ENCODE measurements at regions not wholly inside any gene's neighbourhood (a gene's known extent, or its start where the extent isn't known, plus 50 kb on each side); places are given as distances from the start of the nearest gene placed in this dataset.
"Not testable (repeated sequence)": the region's sequence is repeated elsewhere in the genome, so short reads cannot be mapped to it uniquely, and the experiment has no call there.

DNA sequence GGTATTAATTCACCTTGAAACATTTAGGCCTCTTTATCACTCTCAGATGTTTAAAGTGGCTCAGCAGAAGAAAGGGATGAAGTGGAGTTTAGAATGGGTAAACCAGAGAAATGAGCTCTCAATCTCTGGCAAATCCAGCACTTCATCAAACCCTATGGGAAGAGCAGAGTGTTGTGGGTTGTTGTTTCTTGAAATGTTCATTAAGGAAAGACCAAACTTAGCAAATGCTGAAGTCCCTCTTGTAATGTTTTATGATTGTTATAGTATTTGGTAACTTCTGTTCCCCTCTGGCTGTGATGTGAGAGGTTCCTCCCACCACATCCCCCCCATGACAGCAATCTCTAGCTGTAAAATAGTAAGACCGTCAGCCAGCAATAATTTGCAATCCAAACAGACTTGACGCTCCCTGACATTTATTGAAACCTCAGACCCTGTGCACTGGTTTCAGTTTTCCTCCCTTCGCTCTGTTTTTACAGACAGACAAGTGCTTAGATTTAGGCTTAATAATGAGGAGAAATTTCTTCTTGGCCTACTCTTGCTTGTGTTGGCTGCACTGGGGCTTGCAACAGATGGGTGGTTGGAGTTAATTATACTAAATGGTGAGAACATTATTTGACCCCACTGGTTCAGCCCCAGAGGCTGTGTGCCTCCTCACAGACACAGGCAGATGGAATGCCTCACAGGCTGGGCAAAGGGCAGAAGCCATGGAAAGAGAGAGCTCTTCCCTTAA lies 609.4 kb upstream of the SOX9 start:
- no peak overlapping the region for H3K4me3 ChIP-seq (ENCODE audit: low read depth, low read length)
- no peak for DNase-seq (ENCODE audit: low read depth)

DNA sequence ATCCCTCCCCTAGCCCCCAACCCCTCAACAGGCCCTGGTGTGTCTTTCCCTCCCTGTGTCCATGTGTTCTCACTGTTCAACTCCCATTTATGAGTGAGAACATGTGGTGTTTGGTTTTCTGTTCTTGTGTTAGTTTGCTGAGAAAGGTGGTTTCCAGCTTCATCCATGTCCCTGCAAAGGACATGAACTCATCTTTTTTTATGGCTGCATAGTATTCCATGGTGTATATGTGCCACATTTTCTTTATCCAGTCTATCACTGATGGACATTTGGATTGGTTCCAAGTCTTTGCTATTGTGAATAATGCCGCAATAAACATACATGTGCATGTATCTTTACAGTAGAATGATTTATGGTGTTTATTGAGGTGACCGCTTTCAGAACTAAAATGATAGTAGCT lies 607.1 kb upstream of the SOX9 start:
- not testable (repeated sequence) for DNase-seq (ENCODE audit: low read depth)

GRCh38 chr17:71516149-71516548 lies 604.7 kb upstream of the SOX9 start:
- no peak overlapping the region for H3K4me3 ChIP-seq (ENCODE audit: low read depth, low read length)
- no peak for DNase-seq (ENCODE audit: low read depth)

More for the DNA sequence above, 607.1 kb upstream of the SOX9 start:
- H3K4me3 ChIP-seq (ENCODE audit: low read depth, low read length), result not testable (repeated sequence)

DNA sequence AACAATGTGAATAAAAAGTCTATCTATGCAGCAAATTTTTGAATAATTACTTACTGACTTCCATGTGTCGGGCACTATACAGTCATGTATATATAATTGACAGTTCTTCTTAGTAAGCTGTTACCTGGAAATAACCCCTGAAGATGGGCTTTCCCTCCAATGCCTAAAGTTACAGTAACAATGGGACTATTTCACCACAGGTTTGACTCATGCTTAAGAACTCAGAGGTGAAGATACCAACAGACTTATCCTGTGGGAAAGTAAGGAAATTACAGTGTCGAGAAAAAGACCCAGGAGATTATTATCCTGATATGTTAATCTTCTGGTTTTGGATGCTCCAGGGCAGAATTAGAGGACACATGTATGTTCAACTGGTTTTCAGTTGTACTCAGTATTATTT lies 601.5 kb upstream of the SOX9 start:
- no peak for DNase-seq (ENCODE audit: low read depth)
- no peak overlapping the region for H3K4me3 ChIP-seq (ENCODE audit: low read depth, low read length)

DNA sequence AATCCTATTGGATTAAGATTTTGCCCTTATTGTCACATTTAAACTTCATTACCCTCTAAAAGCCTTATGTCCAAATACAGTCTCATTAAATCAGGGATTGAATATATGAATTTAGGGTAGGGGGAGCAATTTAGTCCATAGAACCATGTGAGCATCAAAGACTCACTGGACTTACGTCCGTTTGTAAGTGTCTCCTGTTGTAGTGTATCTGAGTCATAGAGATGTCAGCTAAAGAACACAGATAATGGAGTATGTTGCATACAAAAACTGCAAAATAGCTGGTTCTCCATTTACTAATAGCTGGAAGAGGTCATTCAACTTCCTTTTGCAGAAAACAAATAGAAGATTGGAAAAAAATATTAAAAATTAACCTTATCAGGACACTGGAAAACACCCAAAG lies 599.1 kb upstream of the SOX9 start:
- DNase-seq (ENCODE audit: low read depth), result no peak
- no peak overlapping the region for H3K4me3 ChIP-seq (ENCODE audit: low read depth, low read length)

DNA sequence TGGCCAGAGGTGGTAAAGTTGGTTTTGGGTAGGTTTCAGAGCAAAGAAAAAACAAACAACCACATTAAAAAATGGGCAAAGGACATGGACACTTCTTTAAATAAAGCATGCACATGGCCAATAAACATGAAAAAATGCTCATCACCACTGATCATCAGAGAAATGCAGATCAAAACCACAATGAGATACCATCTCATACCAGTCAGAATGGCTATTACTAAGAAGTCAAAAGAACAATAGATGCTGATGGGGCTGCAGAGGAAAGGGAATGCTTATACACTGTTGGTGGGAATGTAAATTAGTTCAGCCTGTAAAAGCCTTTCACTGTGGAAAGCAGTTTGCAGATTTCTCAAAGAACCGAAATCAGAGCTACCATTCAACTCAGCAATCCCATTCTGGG lies 598.4 kb upstream of the SOX9 start:
- no peak overlapping the region for H3K4me3 ChIP-seq (ENCODE audit: low read depth, low read length)
- no peak for DNase-seq (ENCODE audit: low read depth)

GRCh38 chr17:71527311-71527710 lies 593.5 kb upstream of the SOX9 start:
- H3K4me3 ChIP-seq (ENCODE audit: low read depth, low read length), result no peak overlapping the region
- no peak for DNase-seq (ENCODE audit: low read depth)

- no peak for DNase-seq (ENCODE audit: low read depth)
- no peak overlapping the region for H3K4me3 ChIP-seq (ENCODE audit: low read depth, low read length)
Measured at GRCh38 chr17:71528210-71528609, 592.6 kb upstream of the SOX9 start.

DNA sequence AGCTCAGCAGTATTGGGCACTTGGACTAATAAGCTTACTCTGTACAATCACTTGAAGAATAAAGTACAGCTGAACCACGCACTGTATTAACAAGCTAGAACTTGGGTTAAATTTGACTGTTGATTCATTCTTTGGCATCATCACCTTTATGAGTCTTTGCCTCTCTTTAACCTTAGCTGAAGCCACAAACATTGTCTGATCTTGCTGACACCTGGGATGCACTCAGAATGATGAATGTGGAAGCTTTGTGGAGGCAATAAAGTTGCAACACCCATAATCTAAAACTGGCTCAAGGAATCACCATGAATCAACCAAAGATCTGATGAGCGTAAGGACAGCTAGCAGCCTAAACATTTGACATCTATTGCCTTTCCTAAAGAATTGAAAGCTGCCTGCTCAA lies 590.6 kb upstream of the SOX9 start:
- DNase-seq (ENCODE audit: low read depth), result peak; percentile 52
- H3K4me3 ChIP-seq (ENCODE audit: low read depth, low read length), result no peak overlapping the region

DNA sequence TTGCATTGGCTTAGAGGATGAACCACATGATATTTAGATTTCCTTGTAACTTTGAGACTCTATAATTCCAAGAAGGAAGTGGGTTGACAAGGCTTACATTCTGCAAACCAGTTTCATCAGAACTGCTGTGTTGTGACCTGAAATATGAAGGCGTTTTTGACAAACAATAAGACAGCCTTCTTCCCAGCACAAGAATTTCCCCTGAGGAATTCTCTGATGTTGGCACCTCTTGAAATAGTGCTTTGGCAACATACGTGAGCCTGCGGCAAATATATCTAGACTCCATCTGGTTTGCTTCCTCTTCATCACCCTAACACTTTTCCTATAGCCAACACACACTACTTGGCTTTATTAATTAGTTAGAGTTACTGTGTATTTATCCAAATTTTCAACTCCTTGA lies 585.5 kb upstream of the SOX9 start:
- no peak overlapping the region for H3K4me3 ChIP-seq (ENCODE audit: low read depth, low read length)
- no peak for DNase-seq (ENCODE audit: low read depth)

DNA sequence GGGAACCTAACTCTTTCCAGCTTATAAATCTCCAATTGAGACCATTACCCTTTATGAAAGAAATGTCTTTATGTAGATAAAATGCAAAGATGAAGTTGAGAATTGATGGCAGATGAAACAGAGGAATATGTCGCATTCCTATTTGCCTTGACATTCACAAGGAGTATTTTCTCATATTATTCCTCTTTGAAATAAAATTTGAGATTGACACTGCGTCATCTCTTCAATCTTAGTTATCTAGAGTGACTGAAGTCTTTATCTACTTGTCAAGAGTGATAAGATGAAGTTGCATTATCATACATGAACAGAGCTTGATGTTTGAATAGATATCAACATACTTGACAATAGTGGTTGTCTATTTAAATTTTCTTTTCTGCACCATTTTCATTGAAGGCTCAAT lies 574.4 kb upstream of the SOX9 start:
- H3K4me3 ChIP-seq (ENCODE audit: low read depth, low read length), result no peak overlapping the region
- no peak for DNase-seq (ENCODE audit: low read depth)

GRCh38 chr17:71547904-71548303 lies 572.9 kb upstream of the SOX9 start:
- no peak for DNase-seq (ENCODE audit: low read depth)
- H3K4me3 ChIP-seq (ENCODE audit: low read depth, low read length), result no peak overlapping the region

DNA sequence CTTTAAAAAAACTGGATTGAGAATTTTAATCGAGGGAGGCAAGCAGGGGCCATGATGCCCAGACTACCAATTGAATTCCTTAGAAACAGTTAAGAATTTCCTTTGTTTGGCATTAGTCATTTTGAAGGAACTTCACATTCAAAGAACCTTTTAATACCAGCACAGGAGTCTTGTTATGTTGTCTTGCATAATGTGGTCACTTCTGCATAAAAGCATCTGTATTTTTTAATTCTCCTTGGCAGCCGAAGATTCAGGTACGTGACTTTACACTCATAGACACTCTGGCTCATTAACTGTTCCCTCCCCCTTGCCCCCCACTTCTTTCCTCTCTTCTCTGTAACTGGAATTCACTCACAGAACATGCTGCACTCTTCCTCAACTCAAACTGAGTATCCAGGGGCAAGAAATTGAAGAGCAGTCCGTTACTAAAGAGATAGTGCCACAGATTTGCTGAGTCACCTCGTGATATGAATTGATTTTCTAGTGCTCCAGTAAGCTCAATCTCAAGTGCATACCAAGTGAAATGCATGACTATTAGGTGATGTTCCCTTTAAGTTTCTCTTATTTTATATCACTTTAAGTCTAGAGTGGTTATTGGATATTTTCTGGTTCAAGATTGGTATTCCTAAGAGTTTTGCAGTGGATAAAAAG lies 572.2 kb upstream of the SOX9 start:
- no peak overlapping the region for H3K4me3 ChIP-seq (ENCODE audit: low read depth, low read length)
- no peak for DNase-seq (ENCODE audit: low read depth)

GRCh38 chr17:71550675-71551074 lies 570.1 kb upstream of the SOX9 start:
- H3K4me3 ChIP-seq (ENCODE audit: low read depth, low read length), result no peak overlapping the region
- no peak for DNase-seq (ENCODE audit: low read depth)

DNA sequence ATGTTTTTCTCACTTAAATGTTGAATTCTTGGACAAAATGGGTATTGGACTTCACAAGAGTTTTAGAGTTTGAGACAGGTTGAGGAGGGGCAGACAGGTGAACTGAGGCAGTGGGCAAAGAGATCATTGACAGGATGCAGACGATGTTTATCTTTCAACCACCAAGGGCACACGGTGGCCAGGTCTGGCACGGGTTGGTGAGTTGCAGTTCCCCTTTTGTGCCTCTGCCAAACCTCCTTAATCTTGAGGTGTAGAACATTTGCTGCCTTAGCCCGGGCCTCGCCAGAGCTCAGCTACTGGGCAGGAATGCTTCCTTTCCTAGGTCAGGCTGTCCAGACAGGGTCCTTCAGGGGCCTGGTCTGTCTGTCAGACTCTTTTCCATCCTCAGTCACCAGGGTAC lies 567.4 kb upstream of the SOX9 start:
- no peak overlapping the region for H3K4me3 ChIP-seq (ENCODE audit: low read depth, low read length)
- DNase-seq (ENCODE audit: low read depth), result no peak

DNA sequence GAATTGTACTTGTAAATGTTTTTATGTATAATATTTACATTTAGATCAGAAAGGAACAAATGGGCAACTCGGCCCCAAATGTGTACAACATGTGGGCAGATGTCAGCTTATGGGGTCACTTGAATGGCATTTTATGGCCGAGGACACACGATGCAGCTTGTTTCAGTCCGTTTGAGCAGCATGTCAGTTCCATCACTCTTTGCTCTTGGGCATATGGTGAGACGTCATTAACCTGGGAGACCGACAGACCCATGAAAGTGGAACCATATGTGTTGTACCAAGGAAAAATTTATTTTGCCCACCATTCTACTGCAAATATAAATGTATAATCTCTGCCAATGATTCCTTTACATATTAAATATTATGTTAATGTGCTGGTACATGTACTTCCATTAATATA lies 561.9 kb upstream of the SOX9 start:
- no peak for DNase-seq (ENCODE audit: low read depth)
- H3K4me3 ChIP-seq (ENCODE audit: low read depth, low read length), result no peak overlapping the region

DNA sequence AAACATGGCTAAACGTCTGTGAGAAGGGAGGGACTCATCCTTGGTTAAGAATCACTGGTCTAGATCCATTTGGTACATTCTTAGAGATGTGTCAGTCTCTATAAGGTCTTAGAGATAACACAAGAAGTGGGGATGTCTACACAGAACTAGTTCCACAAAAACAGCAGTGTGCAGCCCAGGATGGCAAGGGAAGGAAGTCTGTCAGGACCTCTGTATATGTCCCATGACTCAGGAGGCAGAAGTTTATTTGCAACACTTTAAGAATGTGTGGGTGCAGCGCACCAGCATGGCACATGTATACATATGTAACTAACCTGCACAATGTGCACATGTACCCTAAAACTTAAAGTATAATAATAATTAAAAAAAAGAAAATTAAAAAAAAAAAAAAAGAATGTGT lies 548.5 kb upstream of the SOX9 start:
- H3K4me3 ChIP-seq (ENCODE audit: low read depth, low read length), result no peak overlapping the region
- DNase-seq (ENCODE audit: low read depth), result no peak

GRCh38 chr17:71578446-71578845 lies 542.4 kb upstream of the SOX9 start:
- no peak for DNase-seq (ENCODE audit: low read depth)
- H3K4me3 ChIP-seq (ENCODE audit: low read depth, low read length), result no peak overlapping the region

DNA sequence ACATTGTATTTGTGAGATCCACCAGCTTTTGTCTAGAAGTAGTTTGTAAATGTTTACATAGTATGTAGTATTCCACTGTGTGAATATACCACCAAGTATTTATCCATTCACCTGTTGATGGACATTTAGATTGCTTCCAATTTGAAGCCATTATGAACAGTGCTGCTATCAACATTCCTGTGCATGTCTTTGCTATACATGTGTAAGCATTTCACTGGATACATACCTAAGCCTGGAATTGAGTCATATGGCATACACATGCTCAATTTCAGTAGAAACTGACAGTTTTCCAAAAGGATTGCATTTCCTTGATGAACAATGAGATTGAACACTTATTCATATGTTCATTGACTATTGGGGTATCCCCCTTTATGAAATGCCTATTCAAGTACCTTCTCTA lies 540.6 kb upstream of the SOX9 start:
- H3K4me3 ChIP-seq (ENCODE audit: low read depth, low read length), result no peak overlapping the region
- no peak for DNase-seq (ENCODE audit: low read depth)

- no peak for DNase-seq (ENCODE audit: low read depth)
Measured at GRCh38 chr17:71585540-71585939, 535.3 kb upstream of the SOX9 start.

GRCh38 chr17:71592431-71592830 lies 528.4 kb upstream of the SOX9 start:
- DNase-seq (ENCODE audit: low read depth), result no peak
- no peak overlapping the region for H3K4me3 ChIP-seq (ENCODE audit: low read depth, low read length)

More at GRCh38 chr17:71585540-71585939, 535.3 kb upstream of the SOX9 start:
- H3K4me3 ChIP-seq (ENCODE audit: low read depth, low read length), result no peak overlapping the region

All from skeletal muscle cell (primary cell).